Natural killer cell (primary cell): ENCODE measurements at regions not wholly inside any gene's neighbourhood (a gene's known extent, or its start where the extent isn't known, plus 50 kb on each side); places are given as distances from the start of the nearest gene placed in this dataset.

ENCODE experiments used
- ATAC-seq, 3 donors: fragments of 150-1000 bp in 2 of 3; fragments of 200-7000 bp in 1 of 3; cut with Tn5 transposase; 1 replicate in 1 of 3; 2 replicates in 2 of 3; pipeline ENCODE4 v1.10.0; 2021; ENCODE audit warnings: mild to moderate bottlenecking in 2 of 3, moderate library complexity in 2 of 3
- DNase-seq, 2 donors: peaks; one replicate each; pipeline versions ENCODE4 v3.0.0 to v3.0.0-alpha.2; 2013 to 2021; ENCODE audit warnings: mixed read lengths in 1 of 2
- H3K27ac ChIP-seq: one replicate; pipeline ENCODE4 v1.5.1; 2013; ENCODE audit warnings: mild to moderate bottlenecking, low read length
- H3K27me3 ChIP-seq: one replicate; pipeline ENCODE4 v1.6.1; 2013; ENCODE audit warnings: low read length; ENCODE audit not compliant: control insufficient read depth, insufficient read depth
- H3K36me3 ChIP-seq: one replicate; pipeline ENCODE4 v1.6.1; 2013; ENCODE audit warnings: low read length; ENCODE audit not compliant: control insufficient read depth, insufficient read depth
- H3K4me1 ChIP-seq: one replicate; pipeline ENCODE4 v1.6.1; 2013; ENCODE audit warnings: low read length; ENCODE audit not compliant: control insufficient read depth, insufficient read depth
- H3K4me3 ChIP-seq: one replicate; pipeline ENCODE4 v1.5.1; 2013; ENCODE audit warnings: low read length
- H3K9me3 ChIP-seq: one replicate; pipeline ENCODE4 v1.6.1; 2013; ENCODE audit warnings: low read length; ENCODE audit not compliant: control insufficient read depth, insufficient read depth
- H3K27ac Mint-ChIP-seq, 2 donors: one replicate each; pipeline ENCODE4 v1.8.0; 2022; ENCODE audit warnings: mild to moderate bottlenecking in 2 of 2, mixed read lengths in 2 of 2, moderate library complexity in 1 of 2
- H3K27me3 Mint-ChIP-seq, 2 donors: one replicate each; pipeline ENCODE4 v1.8.0; 2022; ENCODE audit warnings: low read depth in 2 of 2, mixed read lengths in 2 of 2
- H3K36me3 Mint-ChIP-seq: one replicate; pipeline ENCODE4 v1.8.0; 2022; ENCODE audit warnings: mixed read lengths
- H3K4me1 Mint-ChIP-seq, 2 donors: one replicate each; pipeline ENCODE4 v1.8.0; 2022; ENCODE audit warnings: mixed read lengths in 2 of 2
- H3K4me3 Mint-ChIP-seq: one replicate; pipeline ENCODE4 v1.8.0; 2022; ENCODE audit warnings: mild to moderate bottlenecking, moderate library complexity, mixed read lengths
- H3K9me3 Mint-ChIP-seq, 2 donors: one replicate each; pipeline ENCODE4 v1.8.0; 2022; ENCODE audit warnings: mixed read lengths in 2 of 2
- WGBS: methylation state at CpG from one replicate; pipeline ENCODE4 v1.1.7; 2013; ENCODE audit warnings: missing lambda C conversion rate; ENCODE audit not compliant: insufficient coverage; 5-methylcytosine and 5-hydroxymethylcytosine counted together
- intact Hi-C: fragments of 100-400 bp; cut with micrococcal nuclease; formaldehyde crosslinking; loops from one replicate; pipeline ENCODE4 v1.14.2; 2022
- TF ChIP-seq, protein P1 (sequence below): fragments of 200-600 bp; IDR thresholded peaks from one replicate; pipeline ENCODE4 v1.8.0; 2022; ENCODE audit warnings: antibody characterized with exemption

DNA sequence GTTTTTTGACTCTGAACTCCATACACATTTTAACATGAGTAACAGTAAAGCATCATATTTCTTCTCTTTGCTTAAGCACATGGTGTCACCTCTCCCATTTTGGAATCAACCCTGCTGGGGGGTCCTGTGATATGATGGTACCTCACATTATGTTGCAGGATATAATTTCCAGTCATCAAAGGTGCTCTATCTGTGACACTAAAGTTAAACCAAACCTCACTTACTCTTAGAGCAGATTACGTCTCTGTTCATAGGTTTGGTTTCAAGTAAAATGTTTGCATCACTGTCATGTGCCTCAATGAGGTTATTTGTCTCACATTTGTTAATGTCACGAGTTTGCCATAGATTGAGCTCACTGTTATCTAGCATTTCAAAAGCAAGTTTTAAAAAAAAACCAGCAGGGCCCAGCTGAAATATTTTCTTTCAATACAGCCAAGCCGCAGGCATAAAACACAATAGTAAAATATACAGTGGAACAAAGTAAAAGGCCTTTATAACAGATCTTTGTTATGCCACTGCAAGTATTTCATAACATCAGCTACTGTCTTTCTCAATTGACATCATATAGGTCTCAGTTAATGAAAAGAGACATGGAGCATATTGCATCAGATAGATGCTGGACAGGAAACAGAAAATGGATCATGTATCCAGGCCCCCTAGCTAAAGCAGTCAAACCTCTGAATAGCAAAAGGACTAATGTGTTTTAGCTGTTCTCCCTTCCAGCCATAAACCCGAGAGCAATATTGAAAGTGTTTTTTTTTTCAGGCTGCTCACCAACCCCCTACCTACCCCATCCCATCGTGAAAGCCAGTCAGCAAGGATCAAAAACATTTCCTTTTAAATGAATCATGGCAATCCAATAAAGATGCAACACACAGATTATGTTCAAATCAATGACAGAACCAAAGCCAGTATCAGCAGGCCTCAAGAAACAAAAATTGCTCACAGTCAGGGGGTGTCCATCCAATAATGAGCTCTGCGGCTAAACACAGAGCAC lies 182.1 kb upstream of the ITGA1 start:
- TF ChIP-seq, protein P1, sequence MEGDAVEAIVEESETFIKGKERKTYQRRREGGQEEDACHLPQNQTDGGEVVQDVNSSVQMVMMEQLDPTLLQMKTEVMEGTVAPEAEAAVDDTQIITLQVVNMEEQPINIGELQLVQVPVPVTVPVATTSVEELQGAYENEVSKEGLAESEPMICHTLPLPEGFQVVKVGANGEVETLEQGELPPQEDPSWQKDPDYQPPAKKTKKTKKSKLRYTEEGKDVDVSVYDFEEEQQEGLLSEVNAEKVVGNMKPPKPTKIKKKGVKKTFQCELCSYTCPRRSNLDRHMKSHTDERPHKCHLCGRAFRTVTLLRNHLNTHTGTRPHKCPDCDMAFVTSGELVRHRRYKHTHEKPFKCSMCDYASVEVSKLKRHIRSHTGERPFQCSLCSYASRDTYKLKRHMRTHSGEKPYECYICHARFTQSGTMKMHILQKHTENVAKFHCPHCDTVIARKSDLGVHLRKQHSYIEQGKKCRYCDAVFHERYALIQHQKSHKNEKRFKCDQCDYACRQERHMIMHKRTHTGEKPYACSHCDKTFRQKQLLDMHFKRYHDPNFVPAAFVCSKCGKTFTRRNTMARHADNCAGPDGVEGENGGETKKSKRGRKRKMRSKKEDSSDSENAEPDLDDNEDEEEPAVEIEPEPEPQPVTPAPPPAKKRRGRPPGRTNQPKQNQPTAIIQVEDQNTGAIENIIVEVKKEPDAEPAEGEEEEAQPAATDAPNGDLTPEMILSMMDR = no peak
- Mint-ChIP-seq H3K9me3 (peaks cover 3 to 6% of the 10 kb centered on the region in 2 donors), H3K36me3 (no peaks in the 10 kb centered on the region), H3K27me3 (peaks cover 0 to 3% of the 10 kb centered on the region in 2 donors), H3K4me3 (no peak overlapping the region), H3K27ac (no peak overlapping the region), H3K4me1 (no peaks in the 10 kb centered on the region)
- no peaks in the 10 kb centered on the region for H3K36me3 ChIP-seq
- no peak overlapping the region for H3K4me3 ChIP-seq
- H3K27ac ChIP-seq = no peak overlapping the region
- H3K9me3 ChIP-seq = no peaks in the 10 kb centered on the region
- ATAC-seq (no peak), DNase-seq (no peak)
- 80% methylated on average over 5 of the region's 6 CpGs for WGBS
- intact Hi-C loops = no loop called here
- no peaks in the 10 kb centered on the region for H3K4me1 ChIP-seq
- H3K27me3 ChIP-seq = no peaks in the 10 kb centered on the region

DNA sequence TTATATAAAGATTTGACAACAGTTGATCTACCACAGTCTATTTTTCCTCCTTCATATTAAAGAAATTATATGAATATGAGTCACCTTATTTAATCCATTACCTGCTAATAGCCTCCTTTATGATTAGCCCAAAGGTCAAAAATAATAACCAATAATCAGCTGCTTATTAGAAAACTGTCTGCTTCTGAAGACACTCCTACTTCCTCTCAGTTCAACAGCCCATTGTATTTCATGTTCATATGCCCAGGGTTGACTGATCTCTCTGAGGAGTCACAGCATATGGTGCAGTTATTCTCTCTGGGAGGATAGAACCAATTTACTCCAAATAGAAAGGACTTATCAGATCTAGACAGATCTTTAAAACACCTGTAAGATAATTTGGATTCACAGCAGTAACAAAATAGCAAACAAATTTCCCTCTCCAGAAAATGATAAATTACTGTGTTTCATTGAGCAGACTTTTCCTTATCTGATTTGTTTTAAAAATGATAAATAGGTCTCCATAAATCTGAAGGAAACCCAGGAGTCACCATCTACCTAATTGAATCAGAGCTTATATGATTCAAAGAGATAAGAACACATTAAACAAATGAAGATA lies 180.4 kb upstream of the ITGA1 start:
- Histone ChIP-seq H3K36me3 (no peaks in the 10 kb centered on the region), H3K9me3 (no peaks in the 10 kb centered on the region), H3K4me1 (no peaks in the 10 kb centered on the region), H3K27ac (no peak overlapping the region), H3K27me3 (no peaks in the 10 kb centered on the region), H3K4me3 (no peak overlapping the region)
- peaks cover 0 to 3% of the 10 kb centered on the region in 2 donors for H3K27me3 Mint-ChIP-seq
- DNase-seq (no peak), ATAC-seq (no peak)
- H3K9me3 Mint-ChIP-seq = peaks cover 3 to 6% of the 10 kb centered on the region in 2 donors
- H3K4me1 Mint-ChIP-seq = no peaks in the 10 kb centered on the region
- no peak overlapping the region for H3K27ac Mint-ChIP-seq
- no peaks in the 10 kb centered on the region for H3K36me3 Mint-ChIP-seq
- H3K4me3 Mint-ChIP-seq = no peak overlapping the region
- TF ChIP-seq, protein P1 = no peak
- intact Hi-C loops = no loop called here

DNA sequence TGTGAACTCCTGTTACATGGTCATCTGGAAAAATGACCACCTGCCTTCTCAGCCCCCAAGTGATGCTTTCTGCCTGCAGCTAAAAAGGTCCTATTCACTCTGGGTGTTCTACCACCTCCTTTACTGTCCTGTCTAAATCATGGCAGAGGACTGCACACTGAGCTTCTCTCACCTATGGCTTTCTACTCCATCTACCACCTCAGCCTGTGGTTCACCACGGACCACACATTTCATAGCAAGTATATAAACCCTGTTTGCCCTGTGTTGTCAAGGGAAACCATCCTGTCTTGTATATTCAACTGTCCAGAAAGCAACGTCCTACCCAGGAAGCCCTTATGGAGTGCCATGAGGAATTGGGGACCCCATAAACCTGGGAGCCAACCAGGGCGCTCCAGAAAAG lies 167.4 kb upstream of the ITGA1 start:
- no peaks in the 10 kb centered on the region for H3K36me3 ChIP-seq

More for the DNA sequence above, 167.4 kb upstream of the ITGA1 start:
- no peaks in the 10 kb centered on the region for H3K27me3 ChIP-seq
- TF ChIP-seq, protein P1 = no peak
- H3K27ac Mint-ChIP-seq = no peak overlapping the region
- H3K9me3 ChIP-seq = no peaks in the 10 kb centered on the region
- intact Hi-C loops = no loop called here
- DNase-seq (no peak), ATAC-seq (no peak)
- no peaks in the 10 kb centered on the region for H3K4me1 Mint-ChIP-seq
- no peak overlapping the region for H3K27ac ChIP-seq
- WGBS = 60% methylated on average over 2 of the region's 3 CpGs
- H3K4me3 ChIP-seq = no peak overlapping the region
- no peaks in the 10 kb centered on the region for H3K27me3 Mint-ChIP-seq
- H3K4me1 ChIP-seq = no peaks in the 10 kb centered on the region
- H3K36me3 Mint-ChIP-seq = no peaks in the 10 kb centered on the region
- no peak overlapping the region for H3K4me3 Mint-ChIP-seq
- peaks cover 0 to 5% of the 10 kb centered on the region in 2 donors for H3K9me3 Mint-ChIP-seq
